Esophagus (tissue), 2 donors: ENCODE measurements at regions not wholly inside any gene's neighbourhood (a gene's known extent, or its start where the extent isn't known, plus 50 kb on each side); places are given as distances from the start of the nearest gene placed in this dataset.
A peak's percentile ranks its signal among the peaks of the same experiment; 100 is the strongest.

Experiments used
- H3K27ac ChIP-seq, 2 donors: one replicate each; pipeline ENCODE4 v1.5.1; 2013; ENCODE audit warnings: low read depth in 2 of 2, mild to moderate bottlenecking in 2 of 2, inconsistent platforms in 1 of 2, low read length in 1 of 2, moderate library complexity in 1 of 2
- H3K27me3 ChIP-seq, 2 donors: one replicate each; pipeline ENCODE4 v1.6.1; 2013; ENCODE audit warnings: low read length in 2 of 2, control low read depth in 1 of 2, mild to moderate bottlenecking in 1 of 2; ENCODE audit not compliant: insufficient read depth in 2 of 2, control insufficient read depth in 1 of 2
- H3K36me3 ChIP-seq, 2 donors: one replicate each; pipeline ENCODE4 v1.6.1; 2013; ENCODE audit warnings: low read length in 1 of 2; ENCODE audit not compliant: control insufficient read depth in 2 of 2, insufficient read depth in 2 of 2
- H3K4me1 ChIP-seq, 2 donors: one replicate each; pipeline ENCODE4 v1.6.1; 2013; ENCODE audit warnings: low read length in 1 of 2; ENCODE audit not compliant: control insufficient read depth in 2 of 2, insufficient read depth in 2 of 2
- H3K4me3 ChIP-seq, 2 donors: one replicate each; pipeline ENCODE4 v1.5.1; 2013; ENCODE audit warnings: low read length in 2 of 2, mild to moderate bottlenecking in 2 of 2, low read depth in 1 of 2, moderate library complexity in 1 of 2
- H3K9me3 ChIP-seq, 2 donors: one replicate each; pipeline ENCODE4 v1.6.1; 2013; ENCODE audit warnings: mild to moderate bottlenecking in 2 of 2, low read depth in 1 of 2, low read length in 1 of 2, moderate library complexity in 1 of 2; ENCODE audit not compliant: control insufficient read depth in 2 of 2, insufficient read depth in 1 of 2
- WGBS, 2 donors: extraction: QIAGEN DNeasy Blood & Tissue Kit; methylation state at CpG; one replicate each; pipeline ENCODE4 v1.1.7; 2013; 5-methylcytosine and 5-hydroxymethylcytosine counted together
- donor health status: healthy with polysubstance abuse.
- donor health status: Bipolar disorder and iron deficiency.

GRCh38 chr12:58566599-58566998 lies 353.7 kb downstream of the LRIG3 start:
- 76 to 80% methylated on average over 3 of the region's 3 CpGs for WGBS, 2 donors
- Histone ChIP-seq H3K27me3 (no peaks in the 10 kb centered on the region), H3K9me3 (no peaks in the 10 kb centered on the region), H3K4me1 (no peaks in the 10 kb centered on the region), H3K27ac (no peak overlapping the region), H3K4me3 (no peak overlapping the region), H3K36me3 (no peaks in the 10 kb centered on the region)

- H3K4me3 ChIP-seq: no peak overlapping the region
- H3K4me1 ChIP-seq: no peaks in the 10 kb centered on the region
- no peak overlapping the region for H3K27ac ChIP-seq
- no peaks in the 10 kb centered on the region for H3K9me3 ChIP-seq
- H3K36me3 ChIP-seq: no peaks in the 10 kb centered on the region
- WGBS, 2 donors: 94 to 96% methylated on average over 1 of the region's 1 CpG
- H3K27me3 ChIP-seq: no peaks in the 10 kb centered on the region
Measured at GRCh38 chr12:58567189-58567588, 353.1 kb downstream of the LRIG3 start.

GRCh38 chr12:58570411-58570810 lies 349.9 kb downstream of the LRIG3 start:
- no peaks in the 10 kb centered on the region for H3K36me3 ChIP-seq
- no peaks in the 10 kb centered on the region for H3K9me3 ChIP-seq
- WGBS, 2 donors: 90 to 96% methylated on average over 1 of the region's 1 CpG
- H3K27ac ChIP-seq: no peak overlapping the region
- H3K27me3 ChIP-seq: no peaks in the 10 kb centered on the region
- H3K4me3 ChIP-seq: no peak overlapping the region
- H3K4me1 ChIP-seq: no peaks in the 10 kb centered on the region

- Histone ChIP-seq H3K27me3 (no peaks in the 10 kb centered on the region), H3K9me3 (no peaks in the 10 kb centered on the region), H3K4me1 (no peaks in the 10 kb centered on the region), H3K27ac (no peak overlapping the region), H3K36me3 (no peaks in the 10 kb centered on the region), H3K4me3 (no peak overlapping the region)
- 55 to 70% methylated on average over 5 of the region's 5 CpGs for WGBS, 2 donors
Measured at GRCh38 chr12:58575256-58575655, 345.0 kb downstream of the LRIG3 start.

GRCh38 chr12:58576081-58576480 lies 344.2 kb downstream of the LRIG3 start:
- WGBS, 2 donors: 69 to 72% methylated on average over 5 of the region's 5 CpGs
- Histone ChIP-seq H3K9me3 (no peaks in the 10 kb centered on the region), H3K4me3 (no peak overlapping the region), H3K27ac (no peak overlapping the region), H3K36me3 (no peaks in the 10 kb centered on the region), H3K4me1 (no peaks in the 10 kb centered on the region), H3K27me3 (no peaks in the 10 kb centered on the region)

- no peaks in the 10 kb centered on the region for H3K9me3 ChIP-seq
- H3K4me3 ChIP-seq: no peak overlapping the region
- H3K27ac ChIP-seq: no peak overlapping the region
- H3K27me3 ChIP-seq: no peaks in the 10 kb centered on the region
- WGBS, 2 donors: 67 to 71% methylated on average over 5 of the region's 5 CpGs
- no peaks in the 10 kb centered on the region for H3K4me1 ChIP-seq
- H3K36me3 ChIP-seq: no peaks in the 10 kb centered on the region
Measured at GRCh38 chr12:58576916-58577315, 343.4 kb downstream of the LRIG3 start.

GRCh38 chr12:58580095-58580494 lies 340.2 kb downstream of the LRIG3 start:
- WGBS, 2 donors: 85 to 87% methylated on average over 3 of the region's 3 CpGs
- Histone ChIP-seq H3K27ac (no peak overlapping the region), H3K4me1 (peaks cover 0 to 3% of the 10 kb centered on the region in 2 donors), H3K27me3 (no peaks in the 10 kb centered on the region), H3K4me3 (no peak overlapping the region), H3K36me3 (no peaks in the 10 kb centered on the region), H3K9me3 (no peaks in the 10 kb centered on the region)

- no peak overlapping the region for H3K4me3 ChIP-seq
- H3K27ac ChIP-seq: peak overlapping the region in 1 of 2 donors; percentile 4
- 16 to 32% methylated on average over 2 of the region's 2 CpGs for WGBS, 2 donors
Measured at GRCh38 chr12:58583529-58583928, 336.8 kb downstream of the LRIG3 start.

GRCh38 chr12:58583940-58584339 lies 336.4 kb downstream of the LRIG3 start:
- H3K27me3 ChIP-seq: no peaks in the 10 kb centered on the region
- 75 to 80% methylated on average over 1 of the region's 1 CpG for WGBS, 2 donors
- no peak overlapping the region for H3K4me3 ChIP-seq
- no peaks in the 10 kb centered on the region for H3K36me3 ChIP-seq
- H3K27ac ChIP-seq: no peak overlapping the region
- H3K4me1 ChIP-seq: peaks cover 0 to 3% of the 10 kb centered on the region in 2 donors
- no peaks in the 10 kb centered on the region for H3K9me3 ChIP-seq

More at GRCh38 chr12:58583529-58583928, 336.8 kb downstream of the LRIG3 start:
- Histone ChIP-seq H3K36me3 (no peaks in the 10 kb centered on the region), H3K9me3 (no peaks in the 10 kb centered on the region), H3K4me1 (peaks cover 0 to 3% of the 10 kb centered on the region in 2 donors), H3K27me3 (no peaks in the 10 kb centered on the region)

GRCh38 chr12:58584880-58585279 lies 335.4 kb downstream of the LRIG3 start:
- Histone ChIP-seq H3K36me3 (no peaks in the 10 kb centered on the region), H3K27me3 (no peaks in the 10 kb centered on the region), H3K9me3 (no peaks in the 10 kb centered on the region), H3K4me3 (no peak overlapping the region), H3K27ac (no peak overlapping the region), H3K4me1 (peaks cover 0 to 3% of the 10 kb centered on the region in 2 donors)
- 77 to 81% methylated on average over 2 of the region's 2 CpGs for WGBS, 2 donors
